ENCODE measurements at regions not wholly inside any gene's neighbourhood (a gene's known extent, or its start where the extent isn't known, plus 50 kb on each side); places are given as distances from the start of the nearest gene placed in this dataset.
A peak's percentile ranks its signal among the peaks of the same experiment; 100 is the strongest.

DNA sequence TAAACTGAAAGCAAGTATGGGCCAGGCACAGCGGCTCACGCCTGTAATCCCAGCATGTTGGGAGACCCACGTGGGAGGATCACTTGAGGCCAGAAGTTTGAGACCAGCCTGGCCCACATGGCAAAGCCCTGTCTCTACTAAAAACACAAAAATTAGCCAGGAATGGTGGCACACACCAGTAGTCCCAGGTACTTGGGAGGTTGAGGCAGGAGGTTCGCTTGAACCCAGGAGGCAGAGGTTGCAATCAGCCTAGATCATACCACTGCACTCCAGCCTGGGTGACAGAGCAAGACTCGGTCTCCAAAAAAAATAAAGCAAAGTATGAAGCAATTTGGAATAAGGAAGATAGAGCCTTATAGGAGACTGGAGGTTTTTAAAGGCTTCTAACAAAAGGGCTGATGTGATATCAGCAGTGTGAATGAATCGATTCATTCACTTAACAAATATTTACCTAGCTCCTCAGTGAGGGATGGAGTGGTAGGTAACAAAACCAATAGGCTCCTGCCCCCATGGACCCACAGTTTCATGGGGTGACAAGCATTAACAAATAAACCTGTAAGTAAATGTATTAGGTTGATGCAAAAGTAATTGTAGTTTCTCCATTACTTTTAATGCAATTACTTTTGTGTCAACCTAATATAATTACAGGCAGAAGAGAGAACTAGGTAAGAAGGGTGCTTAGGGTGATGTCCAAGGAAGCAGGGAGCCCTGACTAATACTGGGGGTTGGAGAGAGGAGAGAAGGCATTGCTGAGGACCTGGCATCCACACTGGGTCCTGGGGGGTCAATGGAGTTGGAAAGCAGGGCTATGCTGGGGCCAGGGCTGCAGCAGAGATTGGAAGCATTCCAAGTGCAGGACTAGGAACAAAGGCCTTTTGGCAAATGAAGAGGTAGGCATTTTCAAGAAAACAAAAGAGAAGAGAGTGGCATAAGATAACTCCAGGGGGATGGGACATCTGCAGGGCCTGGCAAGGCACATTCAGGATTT lies 195.4 kb upstream of the ARL4C start:
- peak; percentile 35 for DNase-seq

DNA sequence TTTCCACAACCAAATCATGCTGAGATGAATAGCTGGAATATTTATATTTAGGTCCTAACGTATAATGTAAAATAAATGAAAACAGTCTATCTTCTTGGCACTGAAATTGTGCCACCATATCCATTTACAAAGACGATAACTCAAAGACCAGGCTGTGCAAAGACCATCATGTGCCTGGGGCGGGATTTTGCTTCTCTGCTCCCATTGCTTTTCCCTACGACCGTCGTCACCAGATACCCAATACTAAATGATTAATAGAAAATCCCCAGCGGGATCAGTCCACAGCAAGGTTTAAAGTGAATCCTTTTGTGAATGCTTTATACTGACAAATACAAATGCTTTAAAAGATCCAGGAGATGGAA lies 194.3 kb upstream of the ARL4C start:
- DNase-seq = no peak

DNA sequence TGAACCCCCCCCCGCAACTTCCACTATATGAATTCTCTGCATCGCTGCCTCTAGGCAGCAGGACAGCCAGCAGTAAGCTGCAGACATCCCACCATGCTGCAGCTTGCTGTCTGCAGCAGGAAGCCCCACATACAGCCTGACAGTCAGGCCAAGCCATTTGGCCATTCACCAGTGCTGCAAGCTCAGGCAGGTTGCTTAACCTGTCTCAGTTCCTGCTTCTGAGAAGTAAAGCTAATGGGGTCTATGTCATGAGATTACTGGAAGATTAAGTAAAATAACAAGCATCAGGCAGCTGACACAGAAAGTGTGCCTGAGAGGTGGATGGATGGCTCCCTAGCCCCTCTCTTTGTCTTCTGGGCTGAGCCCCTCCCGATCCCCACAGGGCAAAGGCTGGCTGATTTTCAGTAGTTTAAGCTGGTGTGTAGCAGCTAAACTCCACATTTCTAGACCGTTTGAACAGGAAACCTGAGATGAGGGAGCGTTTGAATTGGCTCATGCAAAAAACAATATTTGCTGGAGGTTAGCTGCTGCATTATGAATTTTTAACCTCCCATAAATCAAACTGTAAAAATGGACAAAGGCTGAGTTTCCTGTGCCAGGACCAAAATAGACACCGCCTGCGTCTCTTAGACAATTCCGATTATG lies 193.8 kb upstream of the ARL4C start:
- DNase-seq = peak; percentile 98

DNA sequence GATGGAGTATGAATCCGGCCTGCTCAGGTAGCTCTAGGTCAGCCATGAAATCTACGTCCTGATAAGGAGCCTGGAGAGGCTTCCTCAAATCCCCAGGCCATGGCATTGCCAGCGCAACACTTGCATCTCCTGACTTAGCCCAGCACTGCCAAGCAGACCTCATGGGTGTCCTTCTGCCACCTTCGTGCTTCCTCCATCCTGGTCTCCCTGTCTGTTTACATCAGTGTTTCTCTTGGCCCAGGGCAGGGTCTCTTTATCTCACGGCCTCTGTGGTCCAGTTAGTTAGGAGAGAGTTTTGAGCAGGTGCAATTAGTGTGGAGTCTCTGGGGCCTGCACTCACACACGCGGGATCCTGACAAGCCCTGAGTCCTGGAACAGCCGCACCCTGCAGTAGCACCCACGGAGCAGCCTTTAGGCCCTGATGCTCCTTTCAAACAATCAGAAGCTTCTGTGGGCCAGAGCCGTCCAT lies 193.1 kb upstream of the ARL4C start:
- no peak for DNase-seq

DNA sequence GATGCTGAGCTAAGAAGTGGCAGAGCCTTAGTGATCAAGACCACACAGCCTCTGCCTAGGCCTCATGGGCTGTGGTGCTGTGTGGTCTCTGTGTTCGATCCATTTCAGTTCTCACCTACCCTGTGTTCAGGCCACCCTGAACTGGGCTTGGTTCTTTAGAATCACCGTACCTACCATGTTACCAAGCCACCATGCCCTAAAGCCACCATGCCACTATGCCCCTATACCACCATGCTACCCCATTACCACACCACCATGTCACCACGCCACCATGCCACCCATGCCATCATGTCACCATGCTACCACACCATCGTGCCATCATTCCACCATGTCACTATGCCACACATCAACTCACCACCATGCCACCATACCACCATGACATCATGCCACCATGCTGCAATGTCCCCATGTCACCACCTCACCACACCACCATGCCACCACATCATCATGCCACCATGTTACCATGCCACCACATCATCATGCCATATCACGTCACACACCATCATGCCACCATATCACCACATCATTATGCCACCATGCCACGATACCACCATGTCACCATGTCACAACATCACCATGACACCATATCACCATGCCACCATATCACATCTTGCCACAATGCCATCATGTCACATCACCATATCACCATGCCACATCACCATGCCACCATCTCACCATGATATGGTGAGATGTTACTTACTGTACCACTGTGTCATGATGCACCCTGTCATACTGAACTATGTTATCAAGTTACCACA lies 191.0 kb upstream of the ARL4C start:
- no peak for DNase-seq

DNA sequence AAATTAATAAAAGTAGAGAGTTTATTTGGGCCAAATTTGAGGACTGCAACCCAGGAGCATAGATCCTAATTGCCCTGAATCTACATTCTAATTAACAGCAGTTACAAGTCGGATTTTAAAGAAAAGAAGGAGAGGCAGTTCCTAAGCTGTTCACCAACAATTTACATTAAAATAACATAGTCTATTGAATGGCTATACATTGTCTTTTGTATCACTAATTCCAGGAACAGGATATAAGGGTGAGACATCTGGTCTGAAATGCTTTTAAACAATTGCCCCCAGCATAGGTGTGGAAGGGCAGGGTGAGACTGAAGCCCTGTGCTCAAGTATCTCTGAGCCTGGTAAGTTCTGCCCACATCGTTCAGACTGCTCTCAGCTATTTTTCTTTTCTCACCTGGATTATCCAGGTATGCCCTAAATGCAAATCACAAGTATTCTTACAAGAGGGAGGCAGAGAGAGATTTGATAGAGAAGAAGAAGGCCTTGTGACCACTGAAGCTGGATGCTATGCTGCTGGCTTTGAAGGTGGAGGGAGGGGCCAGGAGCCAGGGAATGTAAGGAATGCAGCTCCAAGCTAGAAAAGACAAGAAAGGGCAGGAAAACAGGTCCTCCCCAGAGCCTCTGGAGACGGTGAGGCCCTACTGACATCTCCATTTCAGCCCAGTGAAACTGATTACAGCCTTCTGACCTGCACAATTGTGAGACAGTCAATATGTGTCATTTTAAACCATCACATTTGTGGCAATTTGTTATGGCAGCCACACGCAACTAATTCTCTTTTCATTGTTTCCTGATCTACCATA lies 189.4 kb upstream of the ARL4C start:
- no peak for DNase-seq

DNA sequence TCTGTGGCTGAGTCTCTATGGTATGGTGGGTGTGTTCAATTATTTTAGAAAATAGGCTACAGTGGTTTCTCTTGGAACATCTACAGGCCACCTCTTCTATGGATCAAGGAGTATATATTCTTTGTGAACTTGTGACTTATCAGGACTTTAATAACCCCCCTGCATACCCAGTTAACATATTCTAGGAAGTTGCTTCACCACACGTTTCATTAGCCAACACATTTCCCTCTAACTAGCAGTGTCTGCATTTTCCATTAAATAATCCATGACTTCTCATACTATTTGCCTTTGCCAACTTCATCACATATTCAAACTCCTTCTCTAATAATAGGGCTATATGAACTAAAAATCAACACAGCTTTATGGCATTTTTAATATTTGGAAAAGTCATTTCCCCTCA lies 187.6 kb upstream of the ARL4C start:
- DNase-seq = no peak

DNA sequence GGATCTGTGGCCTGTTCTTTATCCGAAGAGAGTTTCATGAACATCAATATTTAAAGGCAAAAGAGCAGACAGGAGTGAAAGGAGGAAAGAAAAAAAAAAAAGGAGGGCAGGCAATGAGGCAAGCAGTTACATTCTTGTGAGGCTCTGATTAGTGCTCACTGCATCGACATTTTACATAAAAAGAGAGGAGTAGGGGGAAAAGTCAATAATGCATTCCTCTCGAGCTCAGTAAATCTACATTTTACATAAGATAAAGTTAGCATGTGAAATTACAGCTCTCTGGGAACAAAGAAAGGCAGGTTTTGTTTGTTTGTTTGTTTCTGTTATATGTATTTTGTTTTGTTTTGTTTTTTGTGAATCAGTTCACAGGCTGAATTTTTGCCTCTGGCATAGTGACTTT lies 187.1 kb upstream of the ARL4C start:
- DNase-seq = no peak

DNA sequence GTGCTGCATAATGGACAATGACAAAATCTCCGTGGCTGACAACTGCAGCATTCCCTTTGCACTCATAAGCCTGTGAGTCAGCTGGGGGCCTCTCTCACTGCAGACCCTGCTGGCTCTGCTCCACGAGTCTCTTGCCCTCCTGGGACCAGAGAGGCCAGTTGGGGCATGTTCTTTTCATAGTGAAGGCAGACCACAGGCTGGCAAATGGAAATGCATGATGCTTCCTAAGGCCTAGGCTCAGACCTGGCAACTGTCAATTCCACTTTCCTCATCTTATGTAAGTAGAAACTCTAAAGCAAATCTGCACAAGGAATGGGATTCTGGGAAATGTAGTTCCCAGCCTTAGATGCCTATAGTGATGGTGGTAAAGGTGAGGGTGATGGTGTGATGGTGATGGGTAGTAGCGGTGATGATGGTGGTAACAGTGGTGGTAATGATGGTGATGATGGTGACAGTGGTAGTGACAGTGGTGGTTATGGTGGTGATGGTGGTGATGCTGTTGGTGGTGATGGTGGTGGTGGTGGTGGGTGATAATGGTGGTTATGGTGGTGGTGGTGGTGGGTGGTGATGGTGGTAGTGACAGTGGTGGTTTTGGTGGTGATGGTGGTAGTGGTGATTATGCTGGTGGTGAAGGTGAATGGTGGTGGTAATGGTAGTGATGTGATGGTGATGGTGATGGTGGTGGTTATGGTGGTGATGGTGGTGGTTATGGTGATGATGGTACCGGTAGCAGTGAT lies 185.8 kb upstream of the ARL4C start:
- no peak for DNase-seq

DNA sequence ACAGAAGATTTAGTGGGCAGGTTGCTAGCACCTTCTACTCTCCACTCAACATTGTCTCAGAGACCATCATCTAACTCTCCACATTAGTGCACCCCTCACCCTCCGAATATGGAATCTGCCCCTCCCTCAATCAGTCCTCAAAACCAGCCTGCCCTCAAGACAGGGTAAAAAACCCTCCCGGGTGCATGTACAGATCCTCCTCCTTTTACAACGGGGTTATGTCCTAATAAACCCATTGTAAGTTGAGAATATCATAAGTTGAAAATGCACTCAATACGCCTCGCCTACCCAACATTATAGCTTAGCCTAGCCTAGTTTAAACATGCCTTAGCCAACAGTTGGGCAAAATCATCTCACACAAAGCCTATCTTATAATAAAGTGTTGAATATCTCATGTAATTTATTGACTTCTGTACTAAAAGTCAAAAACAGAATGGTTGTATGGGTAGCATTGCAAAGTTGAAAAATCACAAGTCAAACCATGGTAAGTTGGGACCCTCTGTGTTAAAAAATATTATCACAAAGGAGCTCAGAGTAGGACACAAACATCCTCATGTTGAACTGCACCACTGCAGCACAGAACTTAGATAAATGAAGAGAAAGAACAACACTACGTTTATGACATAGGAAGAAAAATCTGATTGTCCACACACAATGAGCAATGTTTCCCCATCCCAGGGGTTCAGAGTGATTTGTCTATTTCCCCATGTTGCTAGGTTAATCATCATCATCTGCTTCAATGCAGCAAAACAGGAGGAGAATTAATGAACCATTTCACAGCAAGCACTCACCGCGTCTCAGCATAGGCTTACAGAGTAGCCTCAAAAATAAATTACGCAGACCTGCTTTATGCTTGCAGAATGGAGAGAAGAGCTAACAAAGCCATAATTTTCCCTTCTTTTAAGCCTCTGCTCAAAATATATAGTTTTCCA lies 184.1 kb upstream of the ARL4C start:
- DNase-seq = no peak

DNA sequence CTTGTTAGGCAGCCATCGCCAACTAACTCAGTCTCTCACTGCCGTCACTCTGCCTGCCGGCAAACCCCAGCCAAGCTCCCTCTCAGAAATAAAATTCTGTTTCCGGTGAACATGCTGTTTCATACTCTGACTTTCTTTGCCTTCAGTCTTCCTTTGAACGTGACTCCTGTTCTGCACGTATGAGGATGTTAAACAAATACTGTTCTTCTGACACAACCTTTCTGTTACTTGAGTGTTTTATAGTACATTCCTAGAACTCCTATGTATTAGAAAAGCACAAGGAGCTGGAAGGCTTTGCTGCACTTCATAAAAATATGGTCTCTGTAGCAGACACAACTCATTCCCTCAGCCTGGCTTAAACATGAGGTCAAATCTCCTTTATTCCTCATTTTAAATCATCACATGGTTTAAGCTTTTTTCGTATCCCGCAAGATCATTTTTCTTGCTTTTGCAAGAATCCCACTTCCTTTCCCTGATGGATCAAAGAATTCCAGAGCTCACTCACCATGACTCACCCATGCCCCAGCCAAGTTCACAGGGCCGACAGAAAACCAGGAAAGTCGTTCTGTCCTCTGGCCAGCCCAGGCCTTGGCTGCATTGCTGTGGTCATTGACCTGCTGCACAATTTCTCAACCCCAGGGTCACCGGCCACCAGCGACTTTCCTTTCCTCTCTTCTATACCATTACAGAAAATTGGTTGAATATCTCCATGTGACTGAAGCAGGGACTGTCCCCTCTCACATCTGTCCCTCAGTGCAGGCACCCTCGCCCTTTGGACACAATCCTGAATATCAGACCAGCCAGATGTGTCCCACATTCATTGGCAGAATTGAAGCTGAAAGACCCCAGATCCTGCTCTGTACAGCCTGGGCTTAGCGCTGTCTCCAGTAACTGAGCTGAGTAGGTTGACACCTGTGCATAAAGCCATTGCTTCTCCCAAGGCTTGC lies 183.1 kb upstream of the ARL4C start:
- no peak for DNase-seq

DNA sequence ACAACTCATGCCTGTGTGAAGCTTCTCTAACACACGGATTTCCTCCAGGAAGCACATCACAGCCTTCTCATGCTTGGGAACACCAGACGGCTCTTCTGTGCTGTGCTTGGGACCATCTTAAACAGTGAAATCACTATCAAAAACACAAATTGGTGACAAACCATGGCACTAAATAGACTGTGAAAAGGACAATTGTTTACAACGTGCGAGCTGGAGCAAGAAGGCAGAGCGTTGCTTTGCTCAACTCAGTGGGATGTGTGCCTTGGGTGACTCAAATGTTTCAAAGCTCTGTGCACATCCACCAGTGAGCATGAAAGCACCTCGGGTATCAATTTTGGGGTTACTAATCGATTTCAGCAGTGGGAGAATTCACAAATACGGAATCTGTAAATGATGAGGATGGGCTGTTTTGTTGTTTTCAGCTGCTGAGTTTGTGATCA lies 182.4 kb upstream of the ARL4C start:
- no peak for DNase-seq

DNA sequence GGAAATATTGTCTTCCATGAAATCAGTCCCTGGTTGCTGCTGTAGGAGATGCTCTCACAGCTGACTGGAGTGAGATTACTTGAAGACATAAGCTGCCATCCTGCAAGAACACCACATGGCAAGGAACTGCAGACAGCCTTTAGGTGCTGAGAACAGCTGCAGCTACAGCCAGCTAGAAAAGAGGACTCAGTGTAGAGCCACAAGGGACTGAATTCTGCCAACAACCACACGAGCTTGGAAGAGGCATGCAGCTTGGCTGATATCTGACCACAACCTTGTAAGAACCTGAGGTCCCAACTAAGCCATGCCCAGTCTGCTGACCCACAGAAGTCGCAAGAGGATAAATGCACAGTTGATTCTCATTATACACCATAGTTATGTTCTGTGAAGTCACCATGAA lies 181.8 kb upstream of the ARL4C start:
- DNase-seq = no peak

DNA sequence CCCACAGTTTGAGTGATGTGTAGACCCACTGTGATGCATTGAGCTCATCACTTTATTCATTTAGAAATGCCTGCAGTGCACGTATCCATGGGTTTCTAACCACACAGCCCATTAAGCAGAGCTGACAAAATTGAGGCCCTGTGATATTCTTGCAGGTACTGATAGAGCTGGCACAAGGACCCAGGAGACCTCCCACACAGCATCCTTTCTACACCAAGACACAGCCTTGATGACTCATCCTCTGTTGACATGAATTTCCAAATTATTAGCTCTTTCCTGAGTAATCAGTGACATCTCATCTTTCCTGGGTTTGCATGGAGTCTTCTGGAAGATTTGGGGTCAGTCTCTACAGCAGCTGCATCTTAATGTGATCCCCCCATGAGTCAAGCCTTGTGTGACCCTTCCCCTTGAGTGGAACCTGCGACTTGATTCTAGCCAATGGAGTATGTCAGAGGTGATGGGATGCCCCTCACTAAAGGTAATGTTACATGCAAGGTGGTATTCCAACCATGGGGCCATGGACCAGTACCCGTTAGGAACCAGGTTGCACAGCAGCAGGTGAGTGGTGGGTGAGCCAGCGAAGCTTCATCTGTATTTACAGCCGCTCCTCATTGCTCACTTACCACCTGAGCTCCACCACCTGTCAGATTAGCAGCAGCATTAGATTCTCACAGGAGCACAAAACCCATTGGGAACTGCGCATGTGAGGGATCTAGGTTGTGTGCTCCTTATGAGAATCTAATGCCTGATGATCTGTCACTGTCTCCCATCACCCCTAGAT lies 181.1 kb upstream of the ARL4C start:
- DNase-seq = no peak

DNA sequence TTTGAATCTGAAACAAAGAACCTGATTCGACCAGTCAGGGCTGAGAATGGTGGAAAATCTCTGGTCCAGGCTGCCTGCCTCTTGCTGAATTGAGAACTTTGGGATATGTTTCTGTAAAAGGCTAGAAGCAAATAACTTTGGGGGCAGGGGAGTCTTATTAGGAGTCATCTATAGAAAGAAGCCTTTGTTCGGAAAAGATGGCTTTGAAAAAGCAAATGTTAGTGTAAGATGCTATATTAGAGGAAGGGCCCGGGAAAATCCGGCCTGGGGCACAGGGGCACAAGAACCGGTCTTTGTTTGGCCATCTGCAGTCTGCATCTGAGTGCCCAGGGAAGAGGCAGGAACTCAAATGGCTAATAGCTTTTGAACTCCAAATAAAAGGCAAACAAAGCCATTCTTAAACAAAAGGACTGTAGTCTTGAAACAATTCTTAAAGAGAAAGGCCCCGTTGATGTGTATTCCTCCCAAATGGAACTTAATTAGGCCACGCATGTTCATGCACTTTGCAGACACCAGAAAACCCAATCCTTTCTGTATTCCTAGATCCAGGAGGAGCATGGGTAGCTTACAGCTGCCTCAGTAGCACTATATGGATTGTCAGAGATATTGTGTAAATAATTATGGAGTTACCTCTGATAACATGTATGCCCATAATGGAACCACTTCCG lies 180.0 kb upstream of the ARL4C start:
- peak; percentile 46 for DNase-seq

DNA sequence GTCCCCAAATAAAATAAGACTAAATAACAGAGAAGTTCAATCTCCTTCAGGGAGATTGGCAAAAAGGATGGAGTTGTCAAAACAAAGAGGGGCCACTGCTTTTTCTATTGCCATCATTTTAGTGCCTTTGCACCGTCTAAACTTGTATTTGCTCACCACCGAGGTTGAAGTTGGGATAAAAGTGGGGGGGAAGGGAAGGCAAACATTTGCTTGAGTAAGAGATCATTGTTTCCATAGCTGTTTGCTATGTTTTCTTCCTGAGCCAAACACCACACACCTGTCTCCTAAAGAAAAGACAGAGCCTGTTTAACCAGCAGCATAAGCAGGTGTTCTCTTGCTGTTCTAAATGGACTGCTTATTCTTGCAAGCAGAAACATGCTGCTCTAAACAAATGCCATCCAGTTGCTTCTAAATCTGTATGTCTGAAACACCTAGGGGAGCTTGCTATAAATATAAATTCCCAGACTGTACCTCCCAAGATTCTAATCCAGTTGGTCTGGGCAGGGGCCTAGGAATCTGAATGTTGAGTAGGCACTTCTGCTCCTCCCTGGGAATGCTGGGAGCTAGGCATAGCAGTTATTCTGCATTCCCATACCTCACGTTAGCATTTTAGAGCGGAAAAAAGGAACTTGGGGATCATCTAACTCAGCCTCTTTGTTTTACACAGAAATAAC lies 179.4 kb upstream of the ARL4C start:
- peak; percentile 96 for DNase-seq

DNA sequence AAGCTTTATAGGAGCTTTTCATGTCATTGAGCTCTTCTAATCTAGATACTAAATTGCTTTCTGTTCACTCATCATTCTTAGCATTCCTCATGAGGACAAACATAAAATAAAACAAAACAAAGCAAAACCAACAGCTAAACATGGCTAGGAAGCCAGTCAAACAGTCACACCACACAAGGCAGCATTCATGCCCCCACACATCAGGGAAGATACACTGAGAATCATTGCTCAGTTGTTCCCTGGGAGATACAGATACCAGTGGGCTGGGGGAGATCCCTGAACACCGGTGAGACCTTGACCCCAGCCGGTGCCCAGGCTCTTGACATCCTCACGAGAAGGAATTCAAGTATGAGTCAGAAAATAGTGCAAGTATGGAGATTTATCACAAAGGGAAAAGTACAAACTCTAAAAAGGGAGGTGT lies 177.9 kb upstream of the ARL4C start:
- DNase-seq = no peak
